ENCODE measurements at regions not wholly inside any gene's neighbourhood (a gene's known extent, or its start where the extent isn't known, plus 50 kb on each side); places are given as distances from the start of the nearest gene placed in this dataset.

- TF ChIP-seq POLR2AphosphoS5 (IDR thresholded peaks at IDR 0.05), result no peak
- TF ChIP-seq, protein P1, sequence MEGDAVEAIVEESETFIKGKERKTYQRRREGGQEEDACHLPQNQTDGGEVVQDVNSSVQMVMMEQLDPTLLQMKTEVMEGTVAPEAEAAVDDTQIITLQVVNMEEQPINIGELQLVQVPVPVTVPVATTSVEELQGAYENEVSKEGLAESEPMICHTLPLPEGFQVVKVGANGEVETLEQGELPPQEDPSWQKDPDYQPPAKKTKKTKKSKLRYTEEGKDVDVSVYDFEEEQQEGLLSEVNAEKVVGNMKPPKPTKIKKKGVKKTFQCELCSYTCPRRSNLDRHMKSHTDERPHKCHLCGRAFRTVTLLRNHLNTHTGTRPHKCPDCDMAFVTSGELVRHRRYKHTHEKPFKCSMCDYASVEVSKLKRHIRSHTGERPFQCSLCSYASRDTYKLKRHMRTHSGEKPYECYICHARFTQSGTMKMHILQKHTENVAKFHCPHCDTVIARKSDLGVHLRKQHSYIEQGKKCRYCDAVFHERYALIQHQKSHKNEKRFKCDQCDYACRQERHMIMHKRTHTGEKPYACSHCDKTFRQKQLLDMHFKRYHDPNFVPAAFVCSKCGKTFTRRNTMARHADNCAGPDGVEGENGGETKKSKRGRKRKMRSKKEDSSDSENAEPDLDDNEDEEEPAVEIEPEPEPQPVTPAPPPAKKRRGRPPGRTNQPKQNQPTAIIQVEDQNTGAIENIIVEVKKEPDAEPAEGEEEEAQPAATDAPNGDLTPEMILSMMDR (IDR thresholded peaks at IDR 0.05), result no peak
- TF ChIP-seq POLR2A (IDR thresholded peaks at IDR 0.05), result no peak
These were observed 382.5 kb downstream of the MATN1 start for GRCh38 chr1:30340934-30341333.
